GM19455 (cell line): ENCODE measurements at regions not wholly inside any gene's neighbourhood (a gene's known extent, or its start where the extent isn't known, plus 50 kb on each side); places are given as distances from the start of the nearest gene placed in this dataset.

Experiments
- ATAC-seq: cut with Tn5 transposase; IDR thresholded peaks from one replicate; pipeline ENCODE4 v1.9.1; 2021; ENCODE audit not compliant: unreplicated experiment

- ATAC-seq: no peak
Observed at GRCh38 chr5:58040044-58040443, 419.8 kb downstream of the PLK2 start.

DNA sequence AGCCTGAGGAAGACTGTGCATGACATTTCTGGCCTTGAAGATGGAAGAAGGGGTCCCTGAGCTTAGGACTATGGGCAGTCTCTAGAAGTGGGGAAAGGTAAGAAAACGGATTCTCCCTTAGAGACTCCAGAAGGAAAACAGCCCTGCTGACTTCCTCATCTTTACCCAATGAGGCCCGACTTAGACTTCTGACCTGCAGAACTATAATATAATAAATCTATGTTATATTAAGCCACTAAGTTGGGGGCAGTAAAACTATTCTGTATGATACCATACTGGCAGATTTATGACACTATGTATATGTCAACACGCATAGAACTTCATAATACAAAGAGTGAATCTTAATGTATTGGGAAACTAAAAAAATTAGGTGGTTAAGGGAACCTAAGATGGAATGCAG is 422.0 kb downstream of the PLK2 start:
- ATAC-seq: no peak

DNA sequence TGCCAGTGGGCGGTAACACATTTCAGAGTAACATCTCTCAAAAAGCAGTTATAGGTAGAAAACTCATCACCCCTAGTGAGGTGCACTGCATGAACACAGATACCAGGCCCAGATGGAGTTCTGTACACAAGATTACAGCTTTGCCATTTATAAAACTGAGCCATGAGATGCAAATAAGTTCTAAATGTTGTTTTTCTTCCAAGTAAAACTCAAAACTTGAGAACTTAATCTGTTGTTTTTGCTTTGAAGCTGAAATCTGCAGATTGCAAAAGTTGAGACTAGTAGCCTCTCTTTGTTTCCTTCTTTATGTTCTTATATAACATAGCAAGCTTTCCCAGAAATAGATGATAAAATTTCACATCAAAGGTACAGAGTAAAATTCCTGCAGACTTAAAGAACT is 434.1 kb downstream of the PLK2 start:
- ATAC-seq: no peak

GRCh38 chr5:58024151-58024550 is 435.7 kb downstream of the PLK2 start:
- ATAC-seq: no peak

DNA sequence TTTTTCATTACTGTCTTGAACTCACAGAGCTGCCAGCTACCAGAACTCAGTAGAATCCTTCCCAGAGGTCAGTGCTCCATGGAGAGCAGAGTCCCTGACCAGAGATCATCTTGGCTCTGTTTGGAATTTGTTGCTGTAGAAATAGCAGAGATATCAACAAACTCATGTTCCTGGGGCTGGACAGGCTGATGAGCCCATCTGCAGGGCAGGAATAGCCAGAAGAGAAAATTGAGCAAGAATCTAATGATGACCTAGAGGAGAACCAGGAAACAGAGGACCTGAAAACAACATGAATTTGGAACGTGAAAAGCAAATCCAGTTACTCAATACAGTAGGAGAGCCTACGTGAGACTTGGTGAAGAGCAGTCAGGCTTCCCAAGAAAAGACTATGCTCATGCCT is 437.8 kb downstream of the PLK2 start:
- ATAC-seq: no peak

GRCh38 chr5:58021466-58021865 is 438.4 kb downstream of the PLK2 start:
- ATAC-seq: no peak

- ATAC-seq: no peak
Observed at GRCh38 chr5:58019614-58020013, 440.3 kb downstream of the PLK2 start.

- ATAC-seq: no peak
Observed at GRCh38 chr5:58018016-58018415, 441.9 kb downstream of the PLK2 start.

GRCh38 chr5:58016877-58017276 is 443.0 kb downstream of the PLK2 start:
- ATAC-seq: no peak

GRCh38 chr5:58016358-58016757 is 443.5 kb downstream of the PLK2 start:
- ATAC-seq: no peak

DNA sequence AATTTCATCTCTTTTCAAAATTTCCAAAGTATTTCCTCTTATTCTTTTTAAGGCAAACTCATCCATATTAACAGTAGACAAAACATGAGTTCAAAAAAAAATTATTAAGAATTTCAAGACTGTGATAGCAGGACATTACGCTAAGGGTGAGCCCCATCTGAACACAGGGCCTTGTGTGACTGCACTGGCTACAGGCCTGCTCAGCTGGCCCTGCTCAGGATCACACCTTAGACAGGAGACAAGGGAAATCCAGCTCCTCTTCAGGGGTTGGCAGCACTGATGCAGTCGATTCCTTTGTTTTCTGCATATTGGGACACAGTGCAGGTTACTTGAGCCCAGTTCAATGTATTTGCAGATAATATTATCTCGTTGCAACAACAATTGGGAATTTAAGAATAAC is 444.7 kb downstream of the PLK2 start:
- ATAC-seq: no peak

GRCh38 chr5:58013542-58014258 is 446.2 kb downstream of the PLK2 start:
- ATAC-seq: no peak

DNA sequence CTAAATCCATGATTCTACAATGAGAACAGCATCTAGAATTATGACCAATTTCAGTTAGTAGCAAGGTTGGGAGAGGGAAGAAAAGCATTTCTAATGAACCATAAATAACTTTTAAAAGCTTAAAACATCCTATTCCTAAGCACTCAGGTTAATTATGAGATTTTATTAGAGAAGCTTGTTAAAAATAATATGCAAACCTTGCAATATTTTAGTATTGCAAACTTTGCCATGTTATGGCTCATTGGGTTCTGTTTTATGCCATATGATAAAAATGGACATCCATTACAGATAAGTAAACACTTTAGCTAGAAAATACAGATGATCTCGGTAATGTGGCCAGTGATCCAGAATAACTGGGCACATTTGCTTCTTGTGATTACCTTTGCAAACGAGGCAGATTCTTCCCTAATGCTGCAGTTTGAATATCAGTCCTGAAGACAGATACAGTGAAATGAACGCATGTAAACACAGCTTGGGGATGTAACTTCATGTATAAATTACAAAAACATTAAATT is 447.0 kb downstream of the PLK2 start:
- ATAC-seq: no peak

GRCh38 chr5:58012102-58012501 is 447.8 kb downstream of the PLK2 start:
- no peak for ATAC-seq

GRCh38 chr5:58011301-58011700 is 448.6 kb downstream of the PLK2 start:
- no peak for ATAC-seq

GRCh38 chr5:58009754-58010153 is 450.1 kb downstream of the PLK2 start:
- no peak for ATAC-seq

- no peak for ATAC-seq
Observed at GRCh38 chr5:58002323-58002722, 457.6 kb downstream of the PLK2 start.

GRCh38 chr5:57993866-57994265 is 466.0 kb downstream of the PLK2 start:
- no peak for ATAC-seq

DNA sequence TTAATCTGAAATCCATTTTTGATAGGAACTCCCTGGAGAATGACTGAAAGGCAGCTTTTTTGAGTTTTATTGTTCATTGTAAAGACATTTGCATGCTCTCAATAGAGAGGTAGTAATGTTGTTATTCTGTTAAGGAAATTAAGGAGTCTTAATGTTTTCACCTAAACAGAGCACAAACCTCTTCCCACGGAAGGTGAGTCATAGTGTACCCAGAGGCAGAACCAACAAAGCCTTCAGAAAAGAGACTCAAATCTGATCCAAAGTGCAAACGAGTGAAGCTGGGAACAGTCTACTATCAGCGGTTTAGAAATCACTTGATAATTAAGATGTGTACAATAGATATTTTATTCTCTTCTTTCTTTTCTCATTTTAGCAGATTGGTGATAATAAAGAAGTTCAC is 470.5 kb downstream of the PLK2 start:
- no peak for ATAC-seq

GRCh38 chr5:57988813-57989212 is 471.1 kb downstream of the PLK2 start:
- no peak for ATAC-seq

GRCh38 chr5:57987552-57987951 is 472.3 kb downstream of the PLK2 start:
- ATAC-seq: no peak

GRCh38 chr5:57986761-57987341 is 473.0 kb downstream of the PLK2 start:
- ATAC-seq: no peak

- no peak for ATAC-seq
Observed at GRCh38 chr5:57983426-57983825, 476.5 kb downstream of the PLK2 start.
